NCI-H510A (cell line): ENCODE measurements at regions not wholly inside any gene's neighbourhood (a gene's known extent, or its start where the extent isn't known, plus 50 kb on each side); places are given as distances from the start of the nearest gene placed in this dataset.
"Not testable (repeated sequence)": the region's sequence is repeated elsewhere in the genome, so short reads cannot be mapped to it uniquely, and the experiment has no call there.

Source experiments
- DNase-seq: peaks from one replicate; lab custom pipeline; 2025; lab: John Stamatoyannopoulos, UW

- no peak for DNase-seq
Observed at GRCh38 chr7:113030489-113030888, 56.1 kb downstream of the GPR85 start.

- DNase-seq: no peak
Observed at GRCh38 chr7:113026941-113027340, 59.7 kb downstream of the GPR85 start.

GRCh38 chr7:113017144-113017857, 69.3 kb downstream of the GPR85 start:
- not testable (repeated sequence) for DNase-seq

- DNase-seq: no peak
Observed at GRCh38 chr7:113015034-113015645, 71.5 kb downstream of the GPR85 start.

GRCh38 chr7:113013761-113014449, 72.7 kb downstream of the GPR85 start:
- DNase-seq: no peak

GRCh38 chr7:113012862-113013261, 73.8 kb downstream of the GPR85 start:
- not testable (repeated sequence) for DNase-seq

- DNase-seq: no peak
Observed at GRCh38 chr7:113010377-113010776, 76.2 kb downstream of the GPR85 start.

- DNase-seq: no peak
Observed at GRCh38 chr7:113008755-113009154, 77.9 kb downstream of the GPR85 start.

GRCh38 chr7:113004726-113005454, 81.7 kb downstream of the GPR85 start:
- DNase-seq: no peak

- no peak for DNase-seq
Observed at GRCh38 chr7:113000316-113001020, 86.2 kb downstream of the GPR85 start.

- DNase-seq: no peak
Observed at GRCh38 chr7:112997831-112998230, 88.8 kb downstream of the GPR85 start.

- DNase-seq: no peak
Observed at GRCh38 chr7:112996331-112996871, 90.2 kb downstream of the GPR85 start.

GRCh38 chr7:112995059-112995824, 91.4 kb downstream of the GPR85 start:
- no peak for DNase-seq

GRCh38 chr7:112994656-112995055, 92.0 kb downstream of the GPR85 start:
- DNase-seq: no peak

- DNase-seq: no peak
Observed at GRCh38 chr7:112990624-112991023, 96.0 kb downstream of the GPR85 start.

- DNase-seq: no peak
Observed at GRCh38 chr7:112989531-112989930, 97.1 kb downstream of the GPR85 start.

- DNase-seq: no peak
Observed at GRCh38 chr7:112987171-112987570, 99.5 kb downstream of the GPR85 start.

GRCh38 chr7:112986256-112987031, 100.2 kb downstream of the GPR85 start:
- DNase-seq: no peak

GRCh38 chr7:112985377-112985987, 101.1 kb downstream of the GPR85 start:
- no peak for DNase-seq
